DMS114 treated with DMSO at 0.1 percent for 48 hours (cell line): ENCODE measurements at regions not wholly inside any gene's neighbourhood (a gene's known extent, or its start where the extent isn't known, plus 50 kb on each side); places are given as distances from the start of the nearest gene placed in this dataset.
"Not testable (repeated sequence)": the region's sequence is repeated elsewhere in the genome, so short reads cannot be mapped to it uniquely, and the experiment has no call there.

Source experiments
- DNase-seq: peaks from one replicate; lab custom pipeline; 2025; ENCODE audit not compliant: unreplicated experiment; lab: John Stamatoyannopoulos, UW

DNA sequence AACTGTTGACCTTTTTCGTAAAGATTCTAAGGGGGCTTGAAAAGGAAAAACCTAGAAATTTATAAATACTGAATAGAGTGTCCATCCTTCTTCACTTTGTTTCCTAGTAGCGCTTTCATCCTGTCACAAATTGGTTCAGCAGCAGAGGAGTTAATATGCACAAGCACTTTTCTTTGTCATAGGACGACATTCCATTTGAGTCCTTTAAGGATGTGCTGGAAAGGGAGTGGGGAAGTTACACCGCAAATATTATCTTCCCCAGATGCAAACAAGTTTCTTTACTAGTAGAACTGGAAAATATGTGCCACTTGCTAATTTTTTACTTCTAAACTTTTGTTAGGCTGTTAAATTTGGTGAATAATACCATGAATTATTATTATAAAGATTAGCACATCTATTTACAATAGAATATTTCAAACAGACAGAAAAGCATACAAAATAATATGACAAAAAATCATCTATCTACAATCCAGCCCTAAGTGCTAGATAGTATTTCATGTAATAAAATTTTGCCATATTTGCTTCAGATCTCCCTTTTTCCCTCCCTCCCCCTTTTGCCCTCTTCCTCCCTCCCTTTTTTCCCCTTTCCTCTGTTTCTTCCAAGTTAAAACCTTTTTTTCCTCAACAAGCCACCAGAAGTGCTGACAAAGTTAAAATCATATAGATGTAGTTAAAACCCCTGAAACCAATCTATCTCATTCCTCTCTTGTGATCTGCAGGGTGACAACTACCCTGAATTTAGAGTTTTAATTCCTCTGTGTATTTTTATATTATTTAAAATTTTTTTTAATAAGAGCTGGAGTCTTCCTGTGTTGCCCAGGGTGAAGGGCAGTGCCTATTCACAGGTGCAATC, 50.5 kb upstream of the MAP4K3 start:
- DNase-seq: no peak

DNA sequence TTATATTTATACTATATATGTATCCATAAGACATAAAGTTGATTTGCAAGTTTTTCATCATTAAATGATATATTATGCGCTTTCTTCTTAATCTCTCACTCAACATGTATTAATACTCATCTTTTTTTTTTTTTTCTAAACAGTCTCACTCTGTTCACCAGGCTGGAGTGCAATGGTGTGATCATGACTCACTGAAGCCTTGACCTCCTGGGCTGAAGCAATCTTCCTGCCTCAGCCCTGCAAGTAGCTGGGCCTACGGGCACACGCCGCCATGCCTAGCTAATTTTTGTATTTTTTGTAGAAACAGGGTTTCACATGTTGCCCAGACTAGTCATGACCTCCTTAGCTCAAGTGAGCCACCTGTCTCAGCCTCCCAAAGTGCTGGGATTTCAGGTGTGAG, 51.4 kb upstream of the MAP4K3 start:
- DNase-seq: no peak

DNA sequence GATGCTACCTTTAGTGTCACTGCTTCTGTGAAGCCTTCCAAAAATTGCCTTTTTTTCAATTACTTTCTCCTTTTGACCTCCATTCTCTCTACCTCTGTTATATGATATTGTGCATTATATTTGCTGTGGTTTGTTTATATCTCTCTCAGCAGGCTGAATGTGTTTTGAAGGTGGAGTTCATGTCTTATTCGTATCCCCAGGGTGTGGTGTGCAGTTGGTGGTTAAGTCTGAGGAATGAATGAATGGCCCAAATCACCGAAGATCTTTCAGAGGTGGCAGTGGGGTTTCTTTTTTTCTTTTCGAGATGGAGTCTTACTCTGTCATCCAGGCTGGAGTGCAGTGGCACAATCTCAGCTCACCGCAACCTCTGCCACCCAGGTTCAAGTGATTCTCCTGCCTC, 53.5 kb upstream of the MAP4K3 start:
- DNase-seq: no peak

- no peak for DNase-seq
These were observed 54.6 kb upstream of the MAP4K3 start for GRCh38 chr2:39491653-39492052.

GRCh38 chr2:39492095-39492590, 55.1 kb upstream of the MAP4K3 start:
- DNase-seq: no peak

DNA sequence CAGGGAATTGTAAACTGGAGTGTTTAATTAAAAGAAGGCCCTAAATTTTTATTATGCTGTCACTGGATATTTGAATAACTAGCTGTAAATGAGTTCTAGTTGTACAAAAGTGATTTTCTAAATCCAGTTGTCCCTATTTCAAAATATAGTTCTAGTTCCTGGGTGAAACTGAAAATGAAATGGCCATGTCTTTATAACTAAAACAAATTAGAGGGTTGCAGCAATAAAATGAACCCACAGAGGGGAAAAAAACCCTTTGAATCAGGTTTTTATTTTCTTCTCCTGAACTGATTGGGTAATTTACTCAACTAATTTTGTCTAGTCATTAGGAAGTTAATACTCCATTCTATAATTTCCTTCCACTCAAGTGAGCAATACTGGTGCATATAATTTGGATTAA, 55.6 kb upstream of the MAP4K3 start:
- DNase-seq: no peak

DNA sequence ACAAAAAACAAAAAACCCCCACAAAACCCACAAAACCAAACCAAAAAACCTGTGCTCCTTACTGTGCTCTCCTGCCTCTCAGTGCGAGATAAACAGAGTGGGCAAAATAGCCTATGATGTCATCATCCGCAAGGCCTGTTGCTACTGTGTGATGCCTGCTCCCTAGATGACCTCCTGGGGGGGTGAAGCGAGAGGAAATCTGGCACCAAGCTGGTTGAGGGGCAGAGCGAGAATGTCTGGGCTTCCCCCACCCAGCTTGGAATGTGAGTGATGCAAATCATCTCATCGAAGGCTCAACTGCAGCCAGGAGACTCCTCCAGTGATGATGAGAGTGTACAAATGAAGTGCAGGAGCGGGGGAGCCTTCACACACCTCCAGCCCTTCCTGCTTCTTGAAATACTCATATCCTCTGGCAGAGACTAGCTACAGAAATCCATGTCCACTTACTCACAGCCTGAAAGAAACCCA, 57.7 kb upstream of the MAP4K3 start:
- DNase-seq: no peak

DNA sequence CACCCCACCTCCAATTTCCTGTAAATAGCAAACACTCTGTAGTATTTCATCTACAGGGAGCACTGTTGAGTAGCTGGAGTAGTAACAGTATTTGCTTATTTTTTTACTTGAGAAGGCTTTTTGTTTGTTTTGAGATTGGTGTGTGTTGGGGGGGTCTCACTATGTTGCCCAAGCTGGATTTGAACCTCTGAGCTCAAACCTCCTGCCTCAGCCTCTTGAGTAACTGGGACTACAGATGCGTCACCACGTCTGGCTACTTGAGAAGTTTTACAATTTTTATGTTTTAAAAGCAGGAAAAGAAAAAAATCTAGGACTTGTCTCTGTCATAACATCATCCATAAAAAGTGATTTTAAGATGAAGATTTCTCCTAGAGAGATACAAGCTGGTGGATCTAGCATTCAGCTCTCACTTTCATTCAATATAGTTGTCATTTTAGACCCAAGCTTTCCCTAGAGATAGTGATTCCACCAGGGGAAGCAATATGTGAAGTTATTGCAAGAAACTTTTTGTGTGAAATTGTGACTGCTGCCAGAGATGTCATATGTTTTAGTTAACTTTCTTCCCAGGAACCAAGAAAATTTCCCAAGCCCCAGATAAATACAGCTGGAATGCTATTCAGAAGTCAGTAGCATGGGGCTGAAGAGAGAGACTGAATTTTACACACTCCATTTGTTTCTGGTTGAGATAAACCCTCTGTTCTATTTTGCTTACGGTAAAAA, 60.2 kb upstream of the MAP4K3 start:
- no peak for DNase-seq

DNA sequence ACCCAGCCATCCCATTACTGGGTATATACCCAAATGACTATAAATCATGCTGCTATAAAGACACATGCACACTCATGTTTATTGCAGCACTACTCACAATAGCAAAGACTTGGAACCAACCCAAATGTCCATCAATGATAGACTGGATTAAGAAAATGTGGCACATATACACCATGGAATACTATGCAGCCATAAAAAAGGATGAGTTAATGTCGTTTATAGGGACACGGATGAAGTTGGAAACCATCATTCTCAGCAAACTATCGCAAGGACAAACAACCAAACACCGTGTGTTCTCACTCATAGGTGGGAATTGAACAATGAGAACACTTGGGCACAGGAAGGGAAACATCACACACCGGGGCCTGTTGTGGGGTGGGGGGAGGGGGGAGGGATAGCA, 61.1 kb upstream of the MAP4K3 start:
- DNase-seq: not testable (repeated sequence)

DNA sequence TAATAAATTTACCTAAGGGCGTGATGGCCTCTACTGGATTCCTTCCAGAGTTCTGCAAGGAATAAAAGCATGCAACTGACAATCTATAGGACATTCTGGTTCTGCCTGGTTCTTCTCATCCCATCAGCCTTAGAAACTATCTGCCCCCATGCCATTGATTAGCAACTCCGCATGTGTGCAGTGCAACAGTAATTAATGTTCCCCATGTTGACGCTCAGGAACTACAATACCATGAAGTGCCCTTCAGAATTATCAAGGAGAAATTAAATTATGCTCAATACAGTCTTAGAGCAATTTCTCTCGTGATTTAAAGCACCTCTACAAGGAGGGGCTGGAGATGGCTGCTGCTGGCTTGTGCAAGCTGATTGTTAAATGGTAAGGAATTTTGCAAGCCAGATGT, 61.7 kb upstream of the MAP4K3 start:
- DNase-seq: no peak

GRCh38 chr2:39499336-39499735, 62.3 kb upstream of the MAP4K3 start:
- DNase-seq: no peak

GRCh38 chr2:39501412-39501811, 64.3 kb upstream of the MAP4K3 start:
- no peak for DNase-seq

DNA sequence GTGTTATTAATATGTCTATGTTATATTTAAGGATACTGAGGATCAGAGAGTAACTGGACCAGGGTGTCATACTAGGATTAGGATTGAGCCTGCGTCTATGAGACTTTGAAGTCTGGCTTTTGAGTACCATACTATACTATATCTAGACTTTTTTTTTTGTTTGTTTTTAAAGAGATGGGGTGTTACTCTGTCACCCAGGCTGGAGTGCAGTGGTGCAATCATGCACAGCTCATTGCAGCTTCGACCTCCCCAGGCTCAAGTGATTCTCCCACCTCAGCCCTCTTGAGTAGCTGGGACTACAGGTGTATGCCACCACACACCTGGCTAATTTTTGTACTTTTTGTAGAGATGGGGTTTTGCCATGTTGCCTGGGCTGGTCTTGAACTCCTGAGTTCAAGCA, 66.2 kb upstream of the MAP4K3 start:
- no peak for DNase-seq

- no peak for DNase-seq
These were observed 67.8 kb upstream of the MAP4K3 start for GRCh38 chr2:39504790-39505335.

- DNase-seq: no peak
These were observed 69.1 kb upstream of the MAP4K3 start for GRCh38 chr2:39506215-39506614.

GRCh38 chr2:39508198-39508597, 71.1 kb upstream of the MAP4K3 start:
- DNase-seq: no peak

DNA sequence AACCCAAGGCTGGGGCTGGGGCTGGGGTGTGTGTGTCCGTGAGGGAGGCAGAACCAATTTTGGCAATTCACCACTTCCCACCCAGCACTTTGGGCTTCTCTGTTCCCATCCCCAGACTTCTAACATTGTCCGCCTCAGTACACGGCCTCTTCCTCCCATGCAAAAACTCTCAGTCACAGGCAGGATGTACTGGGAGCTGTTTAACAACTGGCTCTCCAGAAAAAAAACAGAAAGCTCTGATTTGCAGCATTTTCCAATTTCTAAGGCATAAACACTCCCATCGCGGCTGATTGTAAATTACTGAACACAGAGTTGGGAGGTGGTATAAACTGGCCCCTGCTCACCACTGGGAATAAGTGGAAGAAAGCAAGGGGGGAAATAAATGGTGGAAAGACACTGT, 73.1 kb upstream of the MAP4K3 start:
- DNase-seq: no peak

DNA sequence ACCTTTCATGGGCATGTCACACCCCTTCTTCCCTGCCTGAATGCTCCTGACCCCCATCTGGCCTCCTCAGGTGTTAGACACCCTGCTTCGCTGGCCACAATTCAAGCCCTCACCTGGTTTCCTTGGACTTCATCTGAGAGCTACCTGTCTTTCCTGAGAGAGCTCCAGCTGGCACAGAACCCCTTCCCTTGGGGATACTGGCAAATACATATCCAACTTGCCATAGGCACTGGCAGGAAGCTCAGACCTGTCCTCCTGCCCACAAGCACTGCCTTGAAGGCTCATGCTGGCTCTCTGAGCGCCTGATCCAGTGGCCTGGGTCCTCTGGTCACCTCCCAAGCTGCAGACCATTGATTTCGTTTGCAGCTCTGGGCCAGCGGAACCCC, 74.1 kb upstream of the MAP4K3 start:
- DNase-seq: no peak

DNA sequence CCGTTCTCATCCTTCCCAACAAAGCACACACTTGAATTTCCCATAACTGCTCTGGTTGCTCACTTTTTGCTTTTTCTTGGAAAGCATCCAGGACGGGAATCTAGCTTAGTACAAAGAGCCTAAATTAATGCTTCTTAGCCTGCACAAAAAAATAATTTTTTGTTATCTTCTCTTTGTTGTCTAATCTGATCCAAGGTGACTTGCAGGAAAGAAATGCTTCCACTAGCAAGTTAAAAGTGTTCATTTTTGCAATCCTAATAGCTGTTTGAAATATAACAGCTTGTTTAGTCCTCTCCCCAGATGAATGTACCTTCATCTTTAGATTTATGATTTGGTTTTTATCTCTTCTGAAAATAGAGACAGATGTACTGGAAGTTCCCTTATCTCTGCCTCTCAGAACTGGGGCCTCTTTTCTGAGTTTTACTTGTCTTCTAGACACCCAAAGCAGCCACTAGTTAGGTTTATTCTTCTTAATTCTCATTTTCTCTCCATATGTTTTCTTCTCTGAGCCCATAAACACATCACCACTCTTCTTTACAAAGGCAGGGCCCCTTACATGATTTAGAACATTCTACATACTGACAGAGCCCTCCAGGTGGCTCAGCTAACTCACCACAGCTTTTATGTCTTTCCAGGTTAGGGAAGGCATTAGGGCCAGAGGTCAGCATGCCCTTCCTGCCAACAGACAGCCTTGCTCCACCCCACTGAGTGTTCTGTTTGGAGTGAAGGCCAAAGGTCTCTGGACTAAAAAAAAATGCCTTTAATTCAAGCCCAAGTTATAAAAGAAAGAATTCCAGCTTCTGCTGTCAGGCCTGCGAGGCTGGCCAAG, 74.7 kb upstream of the MAP4K3 start:
- no peak for DNase-seq

GRCh38 chr2:39512434-39512935, 75.4 kb upstream of the MAP4K3 start:
- DNase-seq: no peak

DNA sequence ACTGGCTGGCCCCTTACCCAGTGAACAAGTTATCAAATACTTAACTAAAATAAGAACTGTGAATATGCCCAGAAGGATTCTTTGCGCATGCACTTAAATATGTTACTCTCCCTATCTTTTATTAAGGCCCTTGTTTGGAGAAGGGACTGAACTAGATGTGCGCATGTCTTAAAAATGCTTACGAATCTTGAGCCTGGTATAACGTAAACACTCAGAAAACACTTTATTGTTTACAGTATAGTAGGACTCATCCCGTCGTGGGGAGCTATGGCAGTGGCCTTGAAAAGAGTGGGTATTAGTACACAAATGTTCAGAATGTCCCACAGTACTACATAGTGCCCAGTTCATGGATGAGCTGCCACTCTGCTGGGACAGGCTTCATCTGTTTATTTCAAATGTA, 75.9 kb upstream of the MAP4K3 start:
- DNase-seq: no peak
